SJSA1 (cell line): ENCODE measurements at regions not wholly inside any gene's neighbourhood (a gene's known extent, or its start where the extent isn't known, plus 50 kb on each side); places are given as distances from the start of the nearest gene placed in this dataset.

Source experiments
- DNase-seq, 2 experiments: peaks; one replicate each; pipeline ENCODE4 v3.0.0-alpha.2; 2015 to 2020; ENCODE audit warnings: low spot score in 2 of 2, low read depth in 1 of 2
- H3K27ac ChIP-seq: fragments of 250-450 bp; sonication (Bioruptor Pico); 2 replicates; pipeline ENCODE4 v1.5.1; 2020; ENCODE audit warnings: mild to moderate bottlenecking, moderate library complexity
- H3K27me3 ChIP-seq: fragments of 250-450 bp; sonication (Bioruptor Pico); replicated peaks from 2 replicates; pipeline ENCODE4 v1.5.1; 2020; ENCODE audit warnings: mild to moderate bottlenecking, moderate library complexity
- H3K36me3 ChIP-seq: fragments of 250-450 bp; sonication (Bioruptor Pico); 2 replicates; pipeline ENCODE4 v1.5.1; 2020; ENCODE audit warnings: mild to moderate bottlenecking
- H3K4me1 ChIP-seq: fragments of 250-450 bp; sonication (Bioruptor Pico); replicated peaks from 2 replicates; pipeline ENCODE4 v1.6.1; 2021; ENCODE audit warnings: mild to moderate bottlenecking
- H3K4me3 ChIP-seq: fragments of 250-450 bp; sonication (Bioruptor Pico); 2 replicates; pipeline ENCODE4 v1.5.1; 2020; ENCODE audit warnings: mild to moderate bottlenecking
- H3K9me3 ChIP-seq: fragments of 250-450 bp; sonication (Bioruptor Pico); replicated peaks from 2 replicates; pipeline ENCODE4 v1.5.1; 2020; ENCODE audit warnings: mild to moderate bottlenecking

GRCh38 chr5:153151558-153151957 is 338.9 kb upstream of the GRIA1 start:
- peaks cover 8% of the 10 kb centered on the region; the same call in 1 of the 2 replicates for H3K4me1 ChIP-seq
- H3K4me3 ChIP-seq: no peak overlapping the region
- no peak overlapping the region for H3K27ac ChIP-seq
- DNase-seq: no peak
- no peaks in the 10 kb centered on the region for H3K27me3 ChIP-seq
- H3K36me3 ChIP-seq: no peaks in the 10 kb centered on the region
- no peaks in the 10 kb centered on the region for H3K9me3 ChIP-seq

DNA sequence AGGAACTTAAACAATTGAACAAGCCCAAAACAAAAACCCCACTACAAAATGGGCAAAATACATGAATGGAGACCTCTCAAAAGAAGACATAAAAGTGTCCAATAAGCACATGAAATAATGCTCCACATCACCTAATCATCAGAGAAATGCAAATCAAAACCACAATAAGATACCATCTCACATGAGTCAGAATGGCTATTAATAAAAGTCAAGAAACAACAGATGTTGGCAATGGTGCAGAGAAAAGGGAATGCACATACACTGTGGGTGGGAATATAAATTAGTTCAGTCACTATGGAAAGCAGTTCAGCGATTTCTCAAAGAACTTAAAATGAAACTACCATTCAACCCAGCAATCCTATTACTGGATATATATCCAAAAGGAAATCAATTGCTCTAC is 337.4 kb upstream of the GRIA1 start:
- H3K9me3 ChIP-seq: no peaks in the 10 kb centered on the region
- DNase-seq: peak in 1 of 2 experiments; percentile 7

DNA sequence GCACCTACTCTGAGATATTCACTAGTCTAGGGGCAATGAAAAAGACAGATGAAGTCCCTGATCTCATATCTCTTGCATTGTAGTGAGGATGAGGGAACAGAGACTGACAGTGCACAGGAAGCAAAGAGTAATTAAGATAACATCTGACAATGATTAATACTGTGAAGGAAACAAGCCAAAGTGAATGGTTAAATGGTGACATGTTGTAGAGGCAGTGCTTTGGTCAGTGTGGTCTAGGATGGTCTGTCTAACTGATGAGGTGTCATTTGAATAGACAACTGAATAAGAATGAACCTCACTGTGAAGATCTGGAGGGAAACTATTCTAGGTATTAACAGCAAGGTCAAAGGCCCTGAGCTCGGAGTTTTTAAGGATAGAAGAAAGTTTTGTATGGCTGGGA is 333.3 kb upstream of the GRIA1 start:
- Histone ChIP-seq H3K4me3 (no peak overlapping the region), H3K9me3 (0 out of 2 replicates have a peak, but pooled peaks cover 3% of the 10 kb centered on the region), H3K27ac (no peak overlapping the region), H3K27me3 (no peaks in the 10 kb centered on the region), H3K36me3 (no peaks in the 10 kb centered on the region), H3K4me1 (peaks cover 38% of the 10 kb centered on the region)
- no peak for DNase-seq

More for the DNA sequence above, 337.4 kb upstream of the GRIA1 start:
- Histone ChIP-seq H3K27ac (no peak overlapping the region), H3K4me3 (no peak overlapping the region), H3K4me1 (peaks cover 16% of the 10 kb centered on the region), H3K27me3 (no peaks in the 10 kb centered on the region), H3K36me3 (no peaks in the 10 kb centered on the region)

- H3K27me3 ChIP-seq: no peaks in the 10 kb centered on the region
- no peak overlapping the region for H3K4me3 ChIP-seq
- H3K36me3 ChIP-seq: no peaks in the 10 kb centered on the region
- 0 out of 2 replicates have a peak, but pooled peaks cover 3% of the 10 kb centered on the region for H3K9me3 ChIP-seq
- H3K27ac ChIP-seq: 0 out of 2 replicates have a peak overlapping the region, but pooled peaks have one; percentile 26
- no peak for DNase-seq
- peaks cover 30% of the 10 kb centered on the region for H3K4me1 ChIP-seq
These were observed 331.9 kb upstream of the GRIA1 start for GRCh38 chr5:153158608-153159007.

- peak in 1 of 2 experiments; percentile 21 for DNase-seq
- Histone ChIP-seq H3K27me3 (no peaks in the 10 kb centered on the region), H3K9me3 (0 out of 2 replicates have a peak, but pooled peaks cover 3% of the 10 kb centered on the region), H3K4me1 (peaks cover 30% of the 10 kb centered on the region), H3K36me3 (no peaks in the 10 kb centered on the region), H3K4me3 (no peak overlapping the region), H3K27ac (peak overlapping the region; percentile 26)
These were observed 330.9 kb upstream of the GRIA1 start for GRCh38 chr5:153159616-153160015.

- Histone ChIP-seq H3K27me3 (no peaks in the 10 kb centered on the region), H3K36me3 (no peaks in the 10 kb centered on the region), H3K9me3 (0 out of 2 replicates have a peak, but pooled peaks cover 3% of the 10 kb centered on the region), H3K27ac (no peak overlapping the region), H3K4me1 (no peaks in the 10 kb centered on the region), H3K4me3 (no peak overlapping the region)
- DNase-seq: no peak
These were observed 322.2 kb upstream of the GRIA1 start for GRCh38 chr5:153168241-153168640.

GRCh38 chr5:153187503-153187902 is 303.0 kb upstream of the GRIA1 start:
- DNase-seq: no peak
- H3K9me3 ChIP-seq: 0 out of 2 replicates have a peak, but pooled peaks cover 3% of the 10 kb centered on the region
- H3K4me3 ChIP-seq: no peak overlapping the region
- no peak overlapping the region for H3K27ac ChIP-seq
- no peaks in the 10 kb centered on the region for H3K27me3 ChIP-seq
- no peaks in the 10 kb centered on the region for H3K4me1 ChIP-seq
- no peaks in the 10 kb centered on the region for H3K36me3 ChIP-seq

DNA sequence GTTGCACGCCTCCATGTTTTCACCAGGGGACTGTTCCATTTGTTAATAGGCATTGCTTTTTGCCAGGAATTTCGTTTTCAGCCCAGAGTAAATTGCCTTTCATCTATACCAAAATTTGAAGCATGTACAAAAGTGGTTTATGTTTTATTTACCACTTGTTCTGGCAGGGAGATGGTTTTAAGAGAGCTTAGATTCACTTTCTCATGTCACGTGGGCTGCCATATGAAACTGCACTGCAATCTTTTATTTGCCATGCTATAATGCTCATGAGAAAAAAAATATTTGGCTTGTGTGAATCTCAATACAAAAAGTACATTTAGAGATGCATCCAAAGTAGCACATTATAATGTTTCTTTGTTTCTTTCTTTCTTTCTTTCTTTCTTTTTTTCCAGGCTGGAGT is 284.1 kb upstream of the GRIA1 start:
- H3K27ac ChIP-seq: no peak overlapping the region
- no peak overlapping the region for H3K4me3 ChIP-seq
- H3K27me3 ChIP-seq: no peaks in the 10 kb centered on the region
- no peak for DNase-seq
- no peaks in the 10 kb centered on the region for H3K4me1 ChIP-seq
- H3K36me3 ChIP-seq: no peaks in the 10 kb centered on the region
- no peaks in the 10 kb centered on the region; the same call in 1 of the 2 replicates for H3K9me3 ChIP-seq

DNA sequence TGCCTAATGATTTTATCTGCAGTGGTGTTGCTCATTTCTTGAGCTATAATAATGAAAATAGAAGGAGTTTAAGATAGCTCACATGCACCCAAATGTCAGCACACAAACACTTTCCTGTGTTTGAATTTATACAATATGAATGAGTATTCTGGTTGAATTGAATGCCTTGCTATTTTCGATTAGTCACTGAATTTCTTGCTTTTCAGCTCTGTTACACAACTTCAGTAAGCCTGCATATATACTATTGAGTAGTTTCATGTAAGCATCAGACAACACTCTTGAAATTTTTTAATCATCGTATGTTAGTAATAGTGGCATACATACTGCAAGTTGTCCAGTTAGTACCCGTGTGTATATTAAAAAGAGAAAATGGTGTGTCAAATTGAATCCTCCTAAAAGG is 281.5 kb upstream of the GRIA1 start:
- Histone ChIP-seq H3K4me1 (no peaks in the 10 kb centered on the region), H3K36me3 (no peaks in the 10 kb centered on the region), H3K4me3 (no peak overlapping the region), H3K9me3 (no peaks in the 10 kb centered on the region; the same call in 1 of the 2 replicates), H3K27ac (no peak overlapping the region), H3K27me3 (no peaks in the 10 kb centered on the region)
- DNase-seq: no peak

GRCh38 chr5:153209687-153210086 is 280.8 kb upstream of the GRIA1 start:
- no peak overlapping the region for H3K4me3 ChIP-seq
- H3K4me1 ChIP-seq: no peaks in the 10 kb centered on the region
- H3K36me3 ChIP-seq: no peaks in the 10 kb centered on the region
- DNase-seq: no peak
- no peaks in the 10 kb centered on the region; the same call in 1 of the 2 replicates for H3K9me3 ChIP-seq
- no peak overlapping the region for H3K27ac ChIP-seq
- no peaks in the 10 kb centered on the region for H3K27me3 ChIP-seq

DNA sequence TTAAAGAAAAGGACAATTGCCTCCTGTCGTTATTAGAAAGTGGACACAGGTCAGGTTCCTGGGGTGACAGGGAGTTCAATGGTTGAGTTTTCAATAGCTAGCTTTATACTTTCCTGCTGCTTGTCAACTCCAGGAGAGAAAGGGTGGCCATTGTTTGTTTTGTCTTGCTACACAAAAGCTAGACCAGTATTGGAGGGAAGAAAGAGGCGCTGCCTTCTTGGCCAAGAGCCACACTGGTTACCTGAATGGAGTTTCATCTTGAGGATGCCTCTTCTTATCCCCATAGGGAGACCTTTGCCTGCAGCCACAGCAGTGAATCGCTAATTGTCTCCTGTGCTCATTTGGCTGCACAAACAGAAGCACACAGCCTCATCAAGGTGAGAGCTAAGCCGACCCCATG is 279.4 kb upstream of the GRIA1 start:
- no peaks in the 10 kb centered on the region; the same call in 1 of the 2 replicates for H3K9me3 ChIP-seq
- H3K36me3 ChIP-seq: no peaks in the 10 kb centered on the region
- no peaks in the 10 kb centered on the region for H3K4me1 ChIP-seq
- no peaks in the 10 kb centered on the region for H3K27me3 ChIP-seq
- DNase-seq: no peak
- no peak overlapping the region for H3K27ac ChIP-seq
- H3K4me3 ChIP-seq: no peak overlapping the region

GRCh38 chr5:153212471-153212870 is 278.0 kb upstream of the GRIA1 start:
- no peak overlapping the region for H3K27ac ChIP-seq
- no peaks in the 10 kb centered on the region for H3K36me3 ChIP-seq
- no peaks in the 10 kb centered on the region for H3K27me3 ChIP-seq
- no peak for DNase-seq
- H3K4me3 ChIP-seq: no peak overlapping the region
- no peaks in the 10 kb centered on the region for H3K9me3 ChIP-seq
- no peaks in the 10 kb centered on the region for H3K4me1 ChIP-seq

GRCh38 chr5:153222936-153223335 is 267.5 kb upstream of the GRIA1 start:
- peak overlapping the region; percentile 42 for H3K27ac ChIP-seq
- H3K36me3 ChIP-seq: no peaks in the 10 kb centered on the region
- H3K4me1 ChIP-seq: peaks cover 12% of the 10 kb centered on the region
- H3K27me3 ChIP-seq: no peaks in the 10 kb centered on the region
- DNase-seq: peak in 1 of 2 experiments; percentile 4
- no peak overlapping the region for H3K4me3 ChIP-seq
- peaks cover 10% of the 10 kb centered on the region; the same call in 1 of the 2 replicates for H3K9me3 ChIP-seq

DNA sequence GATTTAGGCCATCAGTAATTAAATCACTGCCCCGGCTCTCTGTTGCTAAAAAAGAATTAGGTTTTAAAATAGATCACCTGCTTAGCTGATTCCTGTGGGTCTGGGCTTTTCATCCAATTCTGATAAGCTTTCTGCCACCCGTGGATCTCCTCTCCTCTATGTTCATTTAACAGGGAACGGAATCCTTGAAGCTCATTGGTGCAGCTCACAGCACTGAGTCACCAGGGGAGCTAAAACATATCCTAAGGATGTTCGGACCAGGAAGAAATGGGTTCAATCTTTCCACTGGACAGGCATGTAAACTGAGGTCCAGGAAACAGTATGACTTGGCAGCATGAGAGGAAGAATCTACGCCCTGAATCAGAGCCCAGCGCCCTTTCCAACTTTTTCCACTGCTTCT is 267.1 kb upstream of the GRIA1 start:
- H3K36me3 ChIP-seq: no peaks in the 10 kb centered on the region
- DNase-seq: peak in 1 of 2 experiments; percentile 7
- H3K27ac ChIP-seq: peak overlapping the region; percentile 42
- H3K4me3 ChIP-seq: no peak overlapping the region
- H3K4me1 ChIP-seq: peaks cover 12% of the 10 kb centered on the region
- no peaks in the 10 kb centered on the region for H3K27me3 ChIP-seq
- peaks cover 10% of the 10 kb centered on the region; the same call in 1 of the 2 replicates for H3K9me3 ChIP-seq

DNA sequence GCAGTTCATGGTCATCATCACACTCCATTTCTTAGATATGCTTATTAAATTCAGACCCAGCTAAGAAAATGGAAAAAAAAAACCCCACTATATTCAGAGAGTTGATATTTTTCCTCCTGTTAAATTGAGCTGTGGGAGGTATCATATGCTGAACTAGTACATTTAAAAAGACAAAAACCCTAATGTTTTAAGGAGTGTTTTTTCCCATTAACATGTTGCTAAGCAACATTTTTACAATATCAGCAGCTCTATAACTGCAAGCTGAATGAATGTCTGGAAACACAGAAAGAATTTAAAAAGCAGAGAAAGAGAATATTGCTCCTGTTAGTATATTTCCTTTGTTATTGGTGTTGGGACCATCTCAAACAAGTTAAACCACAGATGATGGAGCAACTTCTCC is 265.8 kb upstream of the GRIA1 start:
- H3K36me3 ChIP-seq: no peaks in the 10 kb centered on the region
- H3K4me3 ChIP-seq: no peak overlapping the region
- DNase-seq: no peak
- no peaks in the 10 kb centered on the region for H3K27me3 ChIP-seq
- H3K9me3 ChIP-seq: peaks cover 10% of the 10 kb centered on the region; the same call in 1 of the 2 replicates
- peaks cover 12% of the 10 kb centered on the region for H3K4me1 ChIP-seq
- H3K27ac ChIP-seq: no peak overlapping the region
